GM21529 (cell line): ENCODE measurements at regions not wholly inside any gene's neighbourhood (a gene's known extent, or its start where the extent isn't known, plus 50 kb on each side); places are given as distances from the start of the nearest gene placed in this dataset.
"Not testable (repeated sequence)": the region's sequence is repeated elsewhere in the genome, so short reads cannot be mapped to it uniquely, and the experiment has no call there.

Source experiments
- ATAC-seq: cut with Tn5 transposase; IDR thresholded peaks from one replicate; pipeline ENCODE4 v1.9.1; 2021; ENCODE audit not compliant: unreplicated experiment

DNA sequence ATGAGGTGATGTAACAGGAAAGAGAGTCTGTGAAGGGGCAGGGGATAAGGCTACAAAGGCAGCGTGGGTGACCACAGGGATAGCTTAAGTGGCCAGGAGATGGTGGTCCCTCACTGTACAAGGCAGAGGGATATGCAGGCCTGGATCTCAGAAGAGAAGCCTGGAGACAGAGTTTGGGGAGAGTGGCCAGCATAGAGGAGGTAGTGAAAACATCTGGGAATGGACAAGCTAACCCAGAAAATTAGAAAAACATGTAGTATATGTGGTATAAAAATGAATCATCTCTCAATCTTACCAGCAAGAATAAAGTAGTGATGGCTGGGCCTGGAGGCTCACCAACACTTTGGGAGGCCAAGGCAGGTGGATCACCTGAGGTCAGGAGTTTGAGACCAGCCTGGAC lies 349.2 kb upstream of the KLF4 start:
- ATAC-seq: no peak

DNA sequence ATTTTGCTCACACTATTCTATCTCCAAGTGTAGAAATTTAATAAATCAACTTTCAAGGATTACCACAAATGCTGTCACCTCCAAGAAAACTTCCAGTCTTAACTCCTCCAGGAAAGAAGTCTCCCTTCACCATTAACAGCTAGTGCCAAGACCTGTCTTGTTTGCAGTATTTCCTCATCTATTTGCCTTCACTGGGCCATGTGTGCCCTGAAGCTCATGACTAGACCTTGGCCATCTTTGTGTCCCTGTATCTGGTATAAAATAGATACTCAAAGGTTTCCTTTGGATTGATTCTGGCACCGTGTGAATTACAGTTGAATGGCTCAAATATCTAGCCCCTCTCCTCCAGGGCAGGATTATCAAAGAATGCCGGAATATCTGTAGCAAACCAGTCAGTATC lies 346.7 kb upstream of the KLF4 start:
- no peak for ATAC-seq

DNA sequence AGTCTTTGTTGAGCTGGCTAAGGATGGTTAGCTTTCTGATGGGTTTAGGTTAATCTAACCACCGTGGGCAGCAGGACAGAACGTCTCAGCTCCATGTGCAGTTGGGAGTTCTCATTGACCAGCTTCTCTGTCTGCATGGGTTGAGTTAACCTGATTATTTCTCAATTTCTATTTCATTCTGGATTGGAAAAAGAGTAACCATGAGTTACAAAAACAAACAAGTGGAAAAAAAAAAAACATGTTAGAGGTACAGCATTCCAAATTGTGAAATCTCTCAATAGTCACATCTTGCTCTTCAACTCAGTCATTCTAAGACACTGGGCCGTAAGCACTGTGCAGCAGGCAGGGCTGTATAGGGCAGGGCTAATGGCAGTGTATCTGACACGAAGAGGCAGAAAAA lies 343.7 kb upstream of the KLF4 start:
- no peak for ATAC-seq

DNA sequence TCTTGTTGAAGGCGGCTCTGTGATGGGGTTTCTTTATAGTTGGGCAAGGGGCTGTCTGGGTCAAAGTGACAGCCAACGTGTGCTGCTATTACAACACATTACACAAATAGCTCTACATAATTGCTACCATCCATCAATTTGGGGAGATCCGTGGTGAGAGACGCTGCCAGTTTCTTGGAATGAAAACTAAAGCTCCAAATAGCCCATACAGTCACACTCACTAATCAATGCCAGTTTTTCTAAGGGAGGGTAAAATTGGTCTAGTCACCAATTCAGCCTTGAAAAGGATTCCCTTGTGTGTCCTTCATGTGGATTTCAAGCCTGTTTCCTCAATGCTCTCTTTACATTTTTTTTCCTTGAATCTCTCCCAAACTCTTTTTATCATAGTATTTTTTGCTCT lies 343.3 kb upstream of the KLF4 start:
- no peak for ATAC-seq

DNA sequence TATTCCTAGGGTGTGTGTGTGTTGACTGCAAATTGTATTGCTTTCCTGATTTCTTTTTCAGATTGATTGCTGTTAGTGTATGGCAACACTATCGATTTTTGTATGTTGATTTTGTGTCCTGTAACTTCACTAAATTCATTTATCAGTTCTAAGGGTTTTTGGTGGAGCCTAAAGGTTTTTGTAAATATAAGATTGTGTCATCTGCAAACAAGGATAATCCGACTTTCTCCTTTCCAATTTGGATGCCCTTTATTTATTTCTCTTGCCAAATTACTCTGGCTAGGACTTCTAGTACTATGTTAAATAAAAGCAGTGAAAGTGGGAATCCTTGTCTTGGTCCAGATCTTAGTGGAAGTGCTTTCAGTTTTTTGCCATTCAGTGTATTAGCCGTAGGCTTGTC lies 340.9 kb upstream of the KLF4 start:
- no peak for ATAC-seq

DNA sequence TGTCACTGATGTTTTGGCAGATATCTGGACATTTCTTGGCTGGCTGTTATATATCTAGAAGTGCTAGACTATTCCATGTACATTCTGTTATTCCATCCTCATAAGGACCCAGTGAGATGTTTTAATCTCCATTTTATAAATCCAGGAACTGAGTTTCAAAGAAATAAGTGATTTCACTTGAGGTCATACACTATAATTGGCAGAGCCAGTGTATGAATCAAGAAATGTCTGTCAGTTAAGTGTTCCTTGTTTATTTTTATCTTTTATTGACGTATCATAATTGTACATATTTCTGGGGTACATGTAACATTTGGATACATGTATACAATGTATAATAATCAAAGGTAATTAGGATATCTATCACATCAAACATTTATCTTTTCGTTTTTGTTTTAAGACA lies 338.3 kb upstream of the KLF4 start:
- ATAC-seq: no peak

DNA sequence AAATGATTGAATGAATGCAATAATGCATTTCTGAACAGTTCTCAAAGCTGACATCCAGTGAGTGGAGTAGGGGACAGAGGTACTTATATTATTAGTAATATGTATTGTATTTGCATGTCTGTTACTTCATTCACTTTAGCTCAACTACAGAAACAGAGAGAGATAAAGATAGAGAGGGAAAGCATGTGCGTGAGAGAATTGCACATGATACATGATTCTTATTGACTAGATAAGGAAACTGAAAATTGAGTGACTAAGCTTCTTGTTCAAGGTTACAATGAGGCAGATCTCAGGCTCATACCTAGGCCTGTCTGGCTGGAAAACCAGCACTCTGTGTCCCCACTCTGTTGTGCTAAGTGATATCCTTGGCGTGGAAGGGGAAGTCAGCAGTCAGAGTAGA lies 337.7 kb upstream of the KLF4 start:
- ATAC-seq: no peak

DNA sequence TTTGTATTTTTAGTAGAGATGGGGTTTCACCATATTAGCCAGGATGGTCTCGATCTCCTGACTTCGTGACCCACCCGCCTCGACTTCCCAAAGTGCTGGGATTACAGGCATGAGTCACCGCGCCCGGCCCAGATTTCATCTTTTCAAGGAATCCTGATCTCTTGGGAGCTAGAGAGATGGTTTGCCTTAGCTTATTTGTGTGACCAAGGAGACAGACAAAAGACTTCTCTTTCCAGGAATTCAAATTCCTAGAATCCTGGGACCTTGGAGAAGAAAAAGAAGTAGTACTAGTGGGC lies 337.1 kb upstream of the KLF4 start:
- not testable (repeated sequence) for ATAC-seq

DNA sequence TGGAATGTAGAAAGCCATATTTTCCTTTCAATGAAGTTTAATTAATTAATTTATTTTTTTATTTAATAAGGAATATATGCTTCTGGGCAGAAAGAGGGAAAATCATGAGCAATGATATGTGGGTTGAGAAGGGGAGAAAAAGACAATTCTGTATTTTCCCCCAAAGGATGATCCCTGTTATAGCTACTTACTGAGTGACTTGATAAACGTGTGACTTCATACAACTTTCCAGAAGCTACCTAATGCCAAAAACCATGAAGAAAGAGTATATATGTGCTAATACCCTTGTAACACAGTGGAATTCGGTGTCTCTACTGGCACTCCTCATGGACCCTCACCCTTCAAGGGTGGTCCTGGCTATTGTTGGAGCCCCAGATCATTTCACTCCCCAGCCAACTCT lies 335.0 kb upstream of the KLF4 start:
- ATAC-seq: no peak

DNA sequence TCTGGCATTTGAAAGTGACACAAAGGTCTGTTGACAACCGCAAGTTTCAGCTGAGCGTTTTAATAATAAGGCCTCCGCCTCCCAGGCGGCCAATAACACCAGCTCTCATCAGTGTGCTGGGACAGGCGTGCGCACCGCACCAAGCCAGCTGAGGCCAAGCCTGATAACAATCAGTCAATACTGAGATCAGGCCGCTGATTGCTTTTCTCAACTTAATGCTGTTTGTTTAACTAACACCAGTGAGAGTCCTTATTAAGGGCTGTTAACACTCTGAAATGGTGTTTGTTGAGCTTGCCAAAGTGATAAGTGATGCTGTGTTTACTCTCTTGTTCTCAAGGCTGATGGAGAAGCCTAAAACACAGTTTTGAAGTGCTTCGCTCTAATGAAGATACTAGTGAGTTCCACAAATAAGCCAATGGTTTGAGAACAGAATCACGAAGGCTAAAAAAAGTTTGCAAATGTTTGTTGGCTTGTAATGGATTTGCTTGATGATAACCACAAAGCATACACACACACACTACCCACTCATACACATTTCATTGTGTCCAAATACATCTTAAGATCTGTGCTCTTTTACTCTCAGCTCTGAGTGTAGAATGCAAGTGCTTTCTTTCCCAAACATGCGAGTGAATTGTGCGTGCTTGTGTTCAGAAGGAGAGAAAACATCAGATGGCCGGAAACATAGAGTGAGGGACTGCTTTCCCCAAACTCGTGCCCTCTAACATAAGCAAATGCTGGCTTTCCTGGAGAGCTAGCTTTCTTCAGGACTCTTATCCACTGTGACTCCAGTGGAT lies 330.4 kb upstream of the KLF4 start:
- ATAC-seq: no peak

DNA sequence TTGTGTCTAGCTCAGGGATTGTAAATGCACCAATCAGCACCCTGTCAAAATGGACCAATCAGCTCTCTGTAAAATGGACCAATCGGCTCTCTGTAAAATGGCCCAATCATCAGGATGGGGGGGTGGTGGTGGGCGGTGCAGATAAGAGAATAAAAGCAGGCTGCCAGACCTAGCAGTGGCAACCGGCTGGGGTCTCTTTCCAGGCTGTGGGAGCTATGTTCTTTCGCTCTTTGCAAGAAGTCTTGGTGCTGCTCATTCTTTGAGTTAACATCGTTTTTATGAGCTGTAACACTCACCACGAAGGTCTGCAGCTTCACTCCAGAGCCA lies 328.9 kb upstream of the KLF4 start:
- ATAC-seq: not testable (repeated sequence)

DNA sequence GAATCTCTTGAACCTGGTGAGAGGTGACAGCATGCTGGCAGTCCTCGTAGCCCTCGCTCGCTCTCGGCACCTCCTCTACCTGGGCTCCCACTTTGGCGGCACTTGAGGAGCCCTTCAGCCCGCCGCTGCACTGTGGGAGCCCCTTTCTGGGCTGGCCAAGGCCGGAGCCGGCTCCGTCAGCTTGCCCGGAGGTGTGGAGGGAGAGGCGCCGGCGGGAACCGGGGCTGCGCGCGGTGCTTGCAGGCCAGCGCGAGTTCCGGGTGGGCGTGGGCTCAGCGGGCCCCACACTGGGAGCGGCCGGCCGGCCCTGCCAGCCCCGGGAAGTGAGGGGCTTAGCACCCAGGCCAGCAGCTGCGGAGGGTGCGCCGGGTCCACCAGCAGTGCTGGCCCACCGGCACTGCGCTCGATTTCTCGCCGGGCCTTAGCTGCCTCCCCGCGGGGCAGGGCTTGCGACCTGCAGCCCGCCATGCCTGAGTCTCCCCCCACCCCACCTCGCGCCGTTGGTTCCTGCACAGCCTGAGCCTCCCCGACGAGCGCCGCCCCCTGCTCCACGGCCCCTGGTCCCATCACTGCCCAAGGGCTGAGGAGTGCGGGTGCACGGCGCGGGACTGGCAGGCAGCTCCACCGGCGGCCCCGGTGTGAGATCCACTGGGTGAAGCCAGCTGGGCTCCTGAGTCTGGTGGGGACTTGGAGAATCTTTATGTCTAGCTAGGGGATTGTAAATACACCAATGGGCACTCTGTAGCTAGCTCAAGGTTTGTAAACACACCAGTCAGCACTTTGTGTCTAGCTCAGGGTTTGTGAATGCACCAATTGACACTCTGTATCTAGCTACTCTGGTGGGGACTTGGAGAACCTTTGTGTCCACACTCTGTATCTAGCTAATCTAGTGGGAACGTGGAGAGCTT lies 328.3 kb upstream of the KLF4 start:
- ATAC-seq: not testable (repeated sequence)

DNA sequence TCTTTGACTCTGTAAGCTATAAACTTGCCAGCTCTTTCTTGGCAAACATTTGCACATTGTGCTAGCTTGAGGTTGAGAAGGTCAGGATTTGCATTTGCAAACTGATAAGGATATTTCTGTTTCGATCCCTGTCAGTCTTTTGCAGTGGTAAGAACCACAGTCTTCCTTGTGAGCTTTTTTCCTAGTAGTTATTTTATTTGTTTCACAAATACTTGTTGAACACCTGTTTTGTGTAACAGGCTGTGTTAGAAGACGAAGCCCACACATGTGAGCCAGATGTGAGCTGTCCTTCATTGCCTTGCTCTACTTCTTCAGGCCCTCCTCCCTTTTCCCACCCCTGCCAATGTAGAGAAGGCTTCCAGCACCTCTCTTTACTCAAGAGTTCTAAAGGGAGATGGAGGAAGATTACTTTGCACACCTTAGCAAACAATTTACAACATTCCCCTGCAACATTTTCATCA lies 327.0 kb upstream of the KLF4 start:
- ATAC-seq: no peak

DNA sequence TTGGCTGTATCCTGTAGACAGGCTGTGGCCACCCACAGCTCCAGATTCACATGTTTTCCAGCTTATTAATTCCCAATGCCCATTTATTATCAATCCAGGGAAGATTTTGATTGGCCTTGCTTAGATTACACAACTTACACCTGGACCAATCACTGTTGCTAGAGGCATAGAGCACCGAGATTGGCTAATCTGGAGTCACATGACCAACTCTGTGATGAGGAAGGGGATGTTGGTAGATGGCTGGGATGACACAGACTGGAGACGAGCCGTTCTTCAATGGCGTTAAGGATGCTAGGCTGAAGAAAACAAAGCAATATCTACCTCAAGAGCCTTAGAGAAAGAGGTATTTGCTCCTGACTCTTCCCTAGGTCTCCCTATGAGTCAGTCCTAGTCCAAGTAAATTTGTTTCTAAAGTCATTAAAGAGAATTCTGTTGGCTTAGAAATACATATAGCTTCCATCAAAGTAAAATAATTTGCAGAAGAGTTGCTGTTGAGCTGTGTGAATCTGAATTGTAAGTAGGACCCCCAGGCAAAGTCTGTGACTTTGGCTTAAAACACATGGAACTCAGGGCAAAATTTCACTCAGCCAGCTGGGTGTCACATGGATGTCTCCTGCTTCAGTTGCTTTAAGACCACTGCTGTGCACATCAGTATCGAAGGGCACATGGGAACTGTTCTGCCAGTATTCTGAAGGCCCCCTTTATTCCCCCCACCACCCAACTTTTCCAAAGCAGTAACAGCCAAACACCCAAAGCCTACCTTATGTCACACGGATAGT lies 326.4 kb upstream of the KLF4 start:
- ATAC-seq: no peak

DNA sequence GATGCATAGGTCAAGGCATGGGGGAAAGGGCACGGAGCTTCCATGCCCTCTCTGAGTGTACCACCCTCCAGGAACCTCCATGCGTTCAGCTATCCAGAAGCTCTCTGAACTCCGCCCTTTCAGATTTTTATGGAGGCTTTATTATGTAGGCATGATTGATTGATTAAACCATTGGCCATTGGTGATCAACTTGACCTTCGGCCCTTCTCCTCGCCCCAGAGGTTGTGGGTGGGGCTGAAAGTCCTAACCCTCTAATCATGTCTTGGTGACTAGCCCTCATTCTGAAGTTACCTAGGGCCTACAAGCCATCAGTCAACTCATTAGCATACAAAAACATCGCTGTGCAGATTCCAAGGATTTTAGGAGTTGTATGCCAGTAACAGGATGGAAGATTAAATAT lies 323.7 kb upstream of the KLF4 start:
- no peak for ATAC-seq

DNA sequence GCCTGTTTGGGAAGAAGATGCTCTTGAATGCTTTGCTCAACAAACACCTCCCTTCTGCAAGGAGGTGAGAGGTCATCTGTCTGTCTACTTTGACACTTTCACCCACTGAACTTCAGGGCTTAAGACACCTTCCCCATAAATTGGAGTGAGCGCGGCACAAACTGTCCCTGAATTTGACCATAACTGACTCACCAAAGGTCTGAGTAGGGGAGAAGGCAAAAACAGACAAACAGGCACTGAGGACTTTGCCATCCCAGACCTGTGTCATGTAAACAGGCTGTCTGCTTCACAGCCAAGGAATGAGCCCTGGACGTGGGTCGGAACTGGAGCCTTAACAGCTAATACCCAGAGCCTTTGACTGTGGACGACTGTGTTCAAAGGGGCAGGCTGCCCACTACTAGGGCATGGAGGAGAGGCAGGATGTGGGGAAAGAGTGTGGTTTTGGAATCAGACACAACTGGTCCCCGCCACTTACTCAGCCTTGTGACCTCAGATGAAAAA lies 320.9 kb upstream of the KLF4 start:
- ATAC-seq: no peak

DNA sequence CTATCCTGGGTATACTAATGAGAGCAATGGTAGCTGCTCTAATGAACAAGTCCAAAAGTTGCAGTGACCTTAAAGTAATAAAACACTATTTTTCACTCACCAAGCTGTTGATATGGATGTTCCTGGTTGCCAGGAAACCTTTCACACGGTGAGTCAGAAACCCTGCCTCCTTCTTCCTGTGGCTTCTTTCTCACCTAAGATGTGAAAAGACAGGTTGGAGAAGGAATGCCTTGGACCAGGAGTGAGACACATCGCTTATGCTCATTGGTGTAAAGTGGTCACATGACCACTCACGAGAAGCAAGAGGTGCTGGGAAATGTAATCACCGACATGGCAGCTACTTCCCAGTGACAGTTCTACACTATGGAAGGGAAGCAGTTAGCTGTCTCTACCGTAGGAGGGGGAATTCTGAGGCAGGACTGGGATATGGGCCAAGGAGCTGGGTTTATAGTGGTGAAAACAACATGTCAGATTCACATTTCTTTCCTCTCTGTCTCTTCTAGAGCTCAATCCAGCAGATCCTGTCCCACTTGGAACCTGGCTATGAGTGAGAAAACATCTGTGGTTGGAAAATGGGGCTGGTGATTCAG lies 320.4 kb upstream of the KLF4 start:
- ATAC-seq: no peak

DNA sequence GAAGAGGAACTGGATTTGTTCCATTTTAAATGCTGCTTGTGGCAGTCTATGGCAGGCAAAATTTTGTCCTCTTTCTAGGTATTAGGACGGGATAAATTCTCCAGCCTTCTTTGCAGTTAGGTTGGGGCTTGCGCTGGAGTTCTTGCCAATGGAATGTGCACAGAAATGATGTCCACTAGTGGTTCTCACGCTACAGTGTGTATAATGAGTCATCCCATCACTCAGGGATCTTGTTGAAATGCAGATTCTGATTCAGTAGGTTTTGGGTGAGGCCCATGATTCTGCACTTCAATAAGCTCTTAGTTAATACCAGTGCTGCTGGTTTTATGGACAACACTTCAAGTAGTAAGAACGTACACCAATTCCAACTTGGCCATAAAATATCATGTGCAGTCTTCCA lies 317.6 kb upstream of the KLF4 start:
- ATAC-seq: no peak

DNA sequence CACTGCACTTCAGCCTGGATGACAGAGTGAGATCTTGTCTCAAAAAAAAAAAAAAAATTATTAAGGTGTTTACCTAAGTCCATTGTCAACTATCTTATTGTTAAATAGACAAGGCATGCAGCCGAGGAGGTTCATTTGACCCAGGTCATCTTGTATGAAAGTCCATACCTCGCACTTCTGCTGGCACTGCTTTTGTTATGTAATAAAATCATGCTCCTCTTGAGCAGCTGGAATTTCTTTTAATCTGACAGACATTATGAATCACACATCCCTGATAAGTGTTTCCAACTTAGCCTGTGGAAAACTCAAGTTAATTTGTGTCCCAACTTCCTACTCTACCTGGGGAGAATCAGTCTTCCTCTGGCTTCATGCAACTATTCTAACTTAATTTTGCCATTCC lies 315.6 kb upstream of the KLF4 start:
- no peak for ATAC-seq

DNA sequence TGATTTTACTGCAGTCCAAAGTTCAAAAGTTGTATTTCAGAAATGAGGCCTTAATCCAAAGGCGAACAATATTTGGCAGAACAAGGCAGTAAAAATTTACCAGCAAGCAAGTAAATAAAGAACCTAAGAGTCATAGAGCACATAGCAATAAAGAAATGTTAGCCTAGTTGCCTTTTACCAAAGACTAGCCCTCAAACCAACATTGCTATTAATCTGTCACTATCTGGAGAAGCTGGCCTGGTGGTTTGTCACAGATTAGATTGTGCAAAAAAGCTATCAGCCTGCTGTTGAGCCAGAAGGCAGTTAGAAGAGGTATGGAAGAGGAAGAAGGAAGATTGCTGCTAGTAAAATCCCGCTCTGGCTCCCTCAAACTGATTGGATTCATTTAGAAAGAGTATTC lies 304.7 kb upstream of the KLF4 start:
- no peak for ATAC-seq

DNA sequence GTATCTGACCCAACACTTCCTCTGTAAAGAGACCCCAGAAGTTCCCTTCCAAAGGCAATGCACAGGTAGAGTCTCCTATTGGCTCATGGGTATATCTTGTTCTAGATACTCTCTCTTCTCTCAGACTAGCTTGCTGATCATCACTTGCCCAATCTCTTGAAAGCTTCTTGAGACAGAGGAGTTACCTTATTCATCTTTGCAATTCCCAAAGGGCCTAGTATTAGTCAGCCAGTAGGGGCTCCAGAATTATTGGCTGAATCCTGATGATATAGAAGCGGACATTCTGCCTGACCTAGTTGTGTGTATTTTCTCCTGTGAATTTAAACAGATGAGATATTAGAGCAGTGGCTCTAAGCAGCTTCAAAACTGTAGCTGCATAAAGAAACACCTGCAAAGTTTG lies 304.0 kb upstream of the KLF4 start:
- no peak for ATAC-seq
